Fibroblast of mammary gland (primary cell): ENCODE measurements at regions not wholly inside any gene's neighbourhood (a gene's known extent, or its start where the extent isn't known, plus 50 kb on each side); places are given as distances from the start of the nearest gene placed in this dataset.

Source experiments
- DNase-seq: peaks from one replicate; pipeline ENCODE4 v3.0.0-alpha.2; 2010; ENCODE audit warnings: low read depth
- H3K4me3 ChIP-seq: 2 replicates; pipeline ENCODE4 v1.5.1; 2011; ENCODE audit warnings: low read depth, mild to moderate bottlenecking, low read length, moderate library complexity; ENCODE audit not compliant: control insufficient read depth
- TF ChIP-seq, protein P1 (sequence below): conservative IDR thresholded peaks from 2 replicates; pipeline ENCODE4 v1.5.1; 2011; ENCODE audit warnings: low read depth, low read length, inconsistent platforms; ENCODE audit not compliant: control insufficient read depth, insufficient read depth

DNA sequence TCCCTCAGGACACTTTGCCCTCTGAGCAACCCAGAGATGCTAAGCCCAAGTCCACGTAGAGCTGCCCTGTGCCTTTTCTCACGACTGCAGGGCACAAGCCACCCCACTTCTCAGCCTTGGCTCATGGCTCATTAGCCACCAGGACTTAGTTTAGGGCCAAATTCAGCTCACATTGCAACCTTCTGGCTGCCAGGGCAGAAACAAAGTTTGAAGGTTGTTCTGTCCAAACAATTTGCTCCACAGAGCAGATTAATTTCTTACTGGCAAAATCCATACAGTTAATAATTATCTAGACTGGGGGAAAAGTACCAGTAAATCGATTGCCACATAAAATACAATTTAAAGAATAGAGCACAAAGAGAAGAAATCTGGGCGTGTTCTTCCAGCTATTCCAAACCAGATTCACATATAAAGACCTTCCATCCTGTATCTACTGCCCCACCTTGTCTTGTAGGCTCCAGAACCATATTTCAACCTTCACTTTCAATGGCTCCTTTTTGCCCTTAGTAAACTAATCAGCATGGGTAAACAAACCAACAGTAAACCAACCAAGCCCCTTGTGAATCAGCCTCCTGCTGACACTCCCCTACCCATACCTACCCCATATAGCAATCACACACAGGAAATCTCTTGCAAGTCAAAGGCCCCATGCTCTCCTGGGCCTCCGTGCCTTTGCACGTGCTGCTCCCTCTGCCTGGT is 101.9 kb downstream of the QRSL1 start:
- TF ChIP-seq, protein P1, sequence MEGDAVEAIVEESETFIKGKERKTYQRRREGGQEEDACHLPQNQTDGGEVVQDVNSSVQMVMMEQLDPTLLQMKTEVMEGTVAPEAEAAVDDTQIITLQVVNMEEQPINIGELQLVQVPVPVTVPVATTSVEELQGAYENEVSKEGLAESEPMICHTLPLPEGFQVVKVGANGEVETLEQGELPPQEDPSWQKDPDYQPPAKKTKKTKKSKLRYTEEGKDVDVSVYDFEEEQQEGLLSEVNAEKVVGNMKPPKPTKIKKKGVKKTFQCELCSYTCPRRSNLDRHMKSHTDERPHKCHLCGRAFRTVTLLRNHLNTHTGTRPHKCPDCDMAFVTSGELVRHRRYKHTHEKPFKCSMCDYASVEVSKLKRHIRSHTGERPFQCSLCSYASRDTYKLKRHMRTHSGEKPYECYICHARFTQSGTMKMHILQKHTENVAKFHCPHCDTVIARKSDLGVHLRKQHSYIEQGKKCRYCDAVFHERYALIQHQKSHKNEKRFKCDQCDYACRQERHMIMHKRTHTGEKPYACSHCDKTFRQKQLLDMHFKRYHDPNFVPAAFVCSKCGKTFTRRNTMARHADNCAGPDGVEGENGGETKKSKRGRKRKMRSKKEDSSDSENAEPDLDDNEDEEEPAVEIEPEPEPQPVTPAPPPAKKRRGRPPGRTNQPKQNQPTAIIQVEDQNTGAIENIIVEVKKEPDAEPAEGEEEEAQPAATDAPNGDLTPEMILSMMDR = no peak
- no peak for DNase-seq
- H3K4me3 ChIP-seq = no peak overlapping the region

DNA sequence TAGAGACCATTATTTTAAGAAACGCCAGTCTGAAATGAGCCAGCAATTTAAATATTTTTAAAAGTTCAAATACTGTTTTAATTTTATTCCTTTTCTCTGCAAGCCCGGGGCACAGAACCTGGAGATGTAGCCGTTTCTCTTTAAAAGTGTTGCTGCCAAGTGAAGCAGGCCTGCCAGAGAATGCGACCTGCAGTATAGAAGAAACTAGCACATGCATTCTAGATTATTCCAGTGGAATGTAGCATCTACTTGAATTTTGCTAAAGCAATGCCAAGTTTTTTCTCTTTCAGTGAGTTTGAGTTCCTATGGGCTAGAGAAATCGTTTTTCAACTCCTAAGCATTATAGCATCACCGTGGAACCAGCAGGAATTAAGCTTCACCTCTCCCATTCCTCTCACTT is 101.3 kb downstream of the QRSL1 start:
- H3K4me3 ChIP-seq = no peak overlapping the region
- DNase-seq = no peak
- TF ChIP-seq, protein P1 = no peak

DNA sequence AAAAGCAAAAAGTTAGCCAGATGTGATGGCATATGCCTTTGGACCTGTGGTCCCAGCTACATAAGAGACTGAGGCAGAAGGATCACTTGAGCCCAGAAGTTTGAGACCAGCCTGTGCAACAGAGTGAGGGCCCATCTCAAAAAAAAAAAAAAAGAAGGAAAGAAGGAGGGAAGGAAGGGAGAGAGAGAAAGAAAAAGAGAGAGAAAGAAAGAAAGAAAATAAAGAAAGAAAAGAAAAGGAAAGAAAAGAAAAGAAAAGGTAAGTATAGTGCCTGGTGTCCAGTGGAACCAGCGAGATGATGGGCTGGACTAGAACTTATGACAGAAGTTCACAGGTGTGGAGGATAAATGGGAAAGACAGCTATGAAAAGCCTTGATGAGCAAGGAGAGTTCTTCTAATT is 100.9 kb downstream of the QRSL1 start:
- TF ChIP-seq, protein P1 = no peak
- DNase-seq = no peak
- H3K4me3 ChIP-seq = no peak overlapping the region

DNA sequence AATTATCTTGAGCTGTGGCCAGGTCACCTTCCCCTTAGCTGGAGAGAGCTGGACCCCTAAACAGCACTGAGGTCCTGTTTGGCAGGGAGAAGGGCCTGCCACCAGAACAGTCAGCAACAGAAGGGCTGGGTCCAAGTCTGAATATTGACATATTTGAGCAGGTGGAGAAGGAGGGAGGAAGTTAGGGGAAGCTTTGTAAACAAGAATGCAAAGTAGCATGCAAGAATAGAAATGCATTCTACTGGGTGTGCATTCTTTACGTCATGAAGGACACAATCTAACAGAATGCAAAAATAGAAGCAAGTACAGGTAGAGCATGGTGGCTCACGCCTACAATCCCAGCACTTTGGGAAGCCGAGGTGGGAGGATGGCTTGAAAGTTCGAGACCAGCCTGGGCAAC is 100.5 kb downstream of the QRSL1 start:
- no peak for DNase-seq
- TF ChIP-seq, protein P1 = no peak
- no peak overlapping the region for H3K4me3 ChIP-seq

DNA sequence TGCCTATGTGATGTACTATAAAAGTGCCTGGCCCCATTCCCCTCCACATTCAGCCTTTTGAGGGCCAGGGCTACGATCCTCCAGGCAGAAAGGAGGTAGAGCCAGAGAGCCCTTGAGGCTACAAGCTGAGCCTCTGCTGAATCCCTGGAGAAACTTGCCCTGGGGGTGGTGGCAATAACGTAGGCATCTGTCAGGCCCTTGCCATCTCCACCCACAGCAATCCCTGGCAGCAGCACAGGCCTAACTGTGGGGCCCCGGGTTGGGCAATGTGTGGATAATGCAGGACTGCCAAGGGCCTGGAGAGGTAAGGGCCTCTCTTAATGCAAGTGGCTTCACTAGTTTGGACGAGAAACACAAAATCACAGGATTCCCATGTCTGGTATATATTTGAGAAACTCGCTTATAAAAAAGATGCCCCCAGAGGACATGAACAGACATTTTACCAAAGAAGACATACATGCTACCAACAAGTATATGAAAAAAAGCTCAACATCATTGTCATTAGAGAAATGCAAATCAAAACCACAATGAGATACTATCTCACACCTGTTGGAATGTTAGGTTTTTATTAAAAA is 99.0 kb downstream of the QRSL1 start:
- no peak overlapping the region for H3K4me3 ChIP-seq
- TF ChIP-seq, protein P1 = no peak

DNA sequence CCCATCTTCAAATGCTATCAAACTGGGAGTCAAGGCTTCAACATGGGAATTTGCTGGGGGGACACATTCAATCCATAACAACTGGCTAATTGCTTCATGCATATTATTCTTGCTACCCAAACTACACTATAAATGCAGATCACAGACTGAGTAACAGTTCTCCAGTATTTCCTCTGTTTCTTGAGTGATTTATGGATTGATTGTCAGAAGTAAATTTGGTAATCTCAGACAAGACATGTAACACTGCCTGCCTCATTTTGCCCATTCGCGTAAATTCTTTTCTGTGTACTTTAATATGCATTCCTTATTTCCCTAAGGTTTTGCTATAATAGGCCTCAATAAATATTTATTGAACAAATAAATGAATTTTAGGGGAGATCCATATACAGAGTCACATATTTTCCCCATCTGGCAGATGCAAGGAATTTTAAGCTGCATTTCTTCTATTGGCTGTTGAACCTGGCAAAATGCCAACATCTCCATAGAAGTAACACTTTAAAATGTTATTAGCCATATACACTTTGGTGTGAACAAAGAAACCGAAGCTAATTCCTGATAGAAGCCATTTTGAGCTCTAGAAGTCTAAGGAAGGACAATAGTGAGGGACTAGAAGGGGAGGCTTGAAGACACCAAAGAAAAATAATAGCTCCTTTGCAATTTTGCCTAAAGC is 98.2 kb downstream of the QRSL1 start:
- TF ChIP-seq, protein P1 = no peak
- no peak overlapping the region for H3K4me3 ChIP-seq
- DNase-seq = no peak

More for the DNA sequence above, 99.0 kb downstream of the QRSL1 start:
- no peak for DNase-seq
